ENCODE measurements at regions not wholly inside any gene's neighbourhood (a gene's known extent, or its start where the extent isn't known, plus 50 kb on each side); places are given as distances from the start of the nearest gene placed in this dataset.

GRCh38 chr11:29305456-29306232, 711.2 kb downstream of the KCNA4 start:
- no peak for DNase-seq

GRCh38 chr11:29300420-29300819, 716.4 kb downstream of the KCNA4 start:
- no peak for DNase-seq

GRCh38 chr11:29296680-29297079, 720.1 kb downstream of the KCNA4 start:
- DNase-seq, result no peak

- no peak for DNase-seq
Observed at GRCh38 chr11:29293825-29294224, 723.0 kb downstream of the KCNA4 start.

GRCh38 chr11:29282088-29282487, 734.7 kb downstream of the KCNA4 start:
- no peak for DNase-seq

- no peak for DNase-seq
Observed at GRCh38 chr11:29281271-29281777, 735.5 kb downstream of the KCNA4 start.

DNA sequence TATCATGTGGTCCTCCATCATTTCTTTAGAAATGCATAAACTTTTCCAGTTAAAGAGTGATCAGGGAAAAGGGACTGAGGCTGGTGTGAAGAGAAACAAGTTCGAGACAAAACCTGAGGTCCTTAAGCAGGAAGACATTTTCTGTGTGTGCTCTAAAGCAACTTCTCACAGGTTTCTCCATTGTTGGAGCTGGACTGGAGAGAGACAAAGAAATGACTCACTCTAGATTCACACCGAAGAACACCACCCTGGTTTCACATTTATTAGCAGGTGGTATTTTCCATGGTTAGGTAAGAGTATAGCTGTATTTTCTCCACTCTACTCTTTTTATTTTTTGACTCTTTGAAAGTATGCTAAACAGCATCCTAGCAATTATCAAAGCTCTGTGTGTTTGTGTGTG, 736.4 kb downstream of the KCNA4 start:
- no peak for DNase-seq

DNA sequence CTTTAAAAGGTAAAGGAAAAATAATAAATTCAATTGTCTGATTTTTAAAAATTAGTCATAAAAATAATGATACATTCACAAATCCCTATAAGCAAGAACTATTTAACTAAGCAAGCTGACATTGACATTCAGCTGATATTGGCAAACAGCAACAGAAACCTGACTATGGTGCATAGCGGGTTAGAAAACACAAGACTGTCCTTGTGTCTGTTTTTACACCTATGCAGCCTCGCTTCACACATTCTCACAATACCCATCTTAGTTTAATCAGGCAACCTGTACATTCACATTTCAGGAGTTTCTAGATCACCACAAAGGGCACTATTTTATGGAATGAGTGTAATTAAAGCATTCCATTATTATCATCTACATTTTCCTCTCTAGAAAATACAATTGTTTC, 737.1 kb downstream of the KCNA4 start:
- DNase-seq, result no peak

DNA sequence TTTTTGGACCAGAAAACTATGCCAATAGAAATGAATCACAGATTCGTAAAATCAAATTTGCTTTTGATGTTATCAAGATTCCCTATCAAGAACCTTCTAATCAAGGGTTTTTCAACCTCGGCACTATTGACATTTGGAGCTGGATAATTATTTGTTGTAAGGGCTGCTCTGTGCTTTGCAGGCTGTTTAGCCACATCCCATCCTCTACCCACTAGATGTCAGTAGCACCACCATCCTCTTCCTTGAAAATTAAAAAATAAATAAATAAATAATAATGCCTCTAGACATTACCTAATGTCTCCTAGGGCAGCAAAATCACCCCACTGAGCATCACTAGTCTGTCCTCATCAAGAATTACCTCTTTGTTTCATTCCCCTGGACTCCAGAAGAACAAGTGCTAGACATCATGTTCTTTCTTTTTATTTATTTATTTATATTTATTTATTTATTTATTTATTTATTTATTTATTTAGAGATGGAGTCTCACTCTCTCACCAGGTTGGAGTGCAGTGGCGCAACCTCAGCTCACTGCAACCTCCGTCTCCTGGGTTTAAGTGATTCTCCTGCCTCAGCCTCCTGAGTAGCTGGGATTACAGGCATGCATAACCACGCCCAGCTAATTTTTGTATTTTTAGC, 744.7 kb downstream of the KCNA4 start:
- no peak for DNase-seq

DNA sequence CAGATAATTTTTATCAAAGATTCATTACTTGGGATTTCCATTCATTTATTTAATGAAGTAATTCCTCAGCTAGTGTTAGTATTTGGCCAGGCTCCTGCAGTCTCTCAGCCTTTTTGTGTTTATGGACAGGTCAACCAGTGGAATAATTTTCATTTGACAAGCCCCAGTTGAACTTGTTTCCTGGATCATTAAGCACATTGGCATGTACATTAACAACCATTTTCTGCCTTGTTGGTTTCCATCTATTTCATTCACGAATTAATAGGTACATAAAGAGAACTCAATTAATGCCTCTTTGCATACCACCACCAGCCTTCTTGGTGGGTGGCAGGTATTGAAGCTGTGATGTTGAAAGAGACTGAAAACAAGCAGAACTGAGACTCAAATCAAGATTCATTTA, 745.2 kb downstream of the KCNA4 start:
- no peak for DNase-seq

DNA sequence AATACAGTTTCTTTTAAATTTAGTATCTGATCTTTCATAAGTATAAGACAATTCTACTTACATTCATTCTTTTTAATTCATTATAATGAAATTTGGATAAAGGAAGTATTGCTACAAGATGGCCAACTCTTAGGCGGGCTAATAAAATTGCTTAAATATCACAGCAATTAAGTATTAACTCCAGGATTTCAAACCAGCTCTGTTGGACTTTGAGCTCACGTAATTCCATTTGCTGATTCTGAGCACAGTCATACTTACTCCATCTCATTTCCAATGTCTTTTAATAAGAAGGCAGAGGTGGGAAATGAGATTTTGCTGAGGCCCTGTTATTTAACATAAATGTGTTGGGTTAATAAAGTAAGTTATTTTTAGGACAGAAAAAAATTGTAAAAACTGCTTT, 748.1 kb downstream of the KCNA4 start:
- DNase-seq, result no peak

- DNase-seq, result no peak
Observed at GRCh38 chr11:29265792-29266191, 751.0 kb downstream of the KCNA4 start.

GRCh38 chr11:29265381-29265780, 751.4 kb downstream of the KCNA4 start:
- no peak for DNase-seq

DNA sequence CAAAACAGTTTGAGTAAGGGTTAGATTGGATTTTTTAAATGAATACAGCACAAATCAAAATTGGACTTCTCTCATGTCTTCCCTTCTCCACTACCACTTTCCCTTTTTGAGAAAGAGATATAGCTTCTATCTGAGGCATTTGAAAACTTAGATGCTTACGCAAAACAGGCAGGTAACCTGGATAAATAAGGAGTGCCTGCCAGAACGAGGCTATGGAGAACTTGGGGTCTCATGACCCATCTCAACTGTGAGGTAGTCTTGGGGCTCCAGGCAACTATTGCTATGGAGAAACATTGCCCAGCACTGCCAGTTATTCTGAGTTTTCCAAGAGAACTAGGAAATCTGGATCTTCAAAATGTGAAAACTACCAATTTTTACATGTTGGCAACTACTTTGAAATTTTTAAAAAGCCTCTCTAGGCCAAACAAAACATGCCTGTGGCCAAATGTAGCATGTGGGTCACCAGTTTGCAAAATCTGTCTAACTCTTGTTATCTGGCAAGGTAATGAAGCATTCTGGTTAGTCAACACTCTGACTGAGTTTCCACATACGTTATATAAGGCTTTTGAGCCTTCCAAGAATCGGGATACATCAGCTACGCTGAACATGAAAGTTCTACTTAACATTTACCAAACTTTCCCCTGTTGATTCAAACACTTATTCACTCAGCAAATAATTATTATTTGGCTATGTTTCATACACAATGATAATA, 752.7 kb downstream of the KCNA4 start:
- DNase-seq, result no peak

DNA sequence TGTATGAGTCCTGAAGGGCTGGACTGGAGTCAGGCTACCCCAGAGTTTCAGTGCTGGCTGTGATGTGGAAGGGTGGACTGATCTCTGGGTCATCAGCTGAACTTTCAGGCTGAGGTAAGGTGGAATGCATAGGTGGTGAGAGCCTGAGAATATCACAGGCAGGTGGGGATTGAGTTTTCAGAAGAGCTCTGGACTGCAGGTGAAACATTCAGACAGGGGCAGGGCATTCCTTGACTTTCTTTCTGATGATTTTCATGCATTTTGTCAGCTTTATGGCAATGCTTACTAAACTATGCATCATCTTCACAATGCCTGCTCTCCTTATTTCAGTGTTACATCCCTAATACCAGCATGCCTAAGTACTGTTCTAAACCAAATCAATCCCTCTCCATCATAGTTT, 755.0 kb downstream of the KCNA4 start:
- no peak for DNase-seq

GRCh38 chr11:29260939-29261705, 755.7 kb downstream of the KCNA4 start:
- no peak for DNase-seq

DNA sequence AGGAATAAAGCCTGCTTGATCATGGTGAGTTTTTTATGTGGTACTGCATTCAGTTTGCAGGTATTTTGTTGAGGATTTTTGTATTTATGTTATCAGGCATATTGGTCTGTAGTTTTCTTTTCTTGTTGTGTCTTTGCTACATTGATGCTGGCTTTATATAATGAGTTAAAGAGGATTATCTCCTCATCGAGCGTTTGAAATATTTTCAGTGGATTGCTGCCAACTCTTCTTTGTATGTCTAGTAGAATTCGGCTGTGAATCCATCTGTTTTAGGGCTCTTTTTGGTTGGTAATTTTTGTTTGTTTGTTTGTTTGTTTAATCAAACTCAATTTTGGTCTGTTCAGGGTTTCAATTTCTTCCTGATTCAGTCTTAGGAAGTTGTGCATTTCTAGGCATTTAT, 758.4 kb downstream of the KCNA4 start:
- DNase-seq, result no peak

GRCh38 chr11:29256580-29256979, 760.2 kb downstream of the KCNA4 start:
- DNase-seq, result peak; percentile 21

GRCh38 chr11:29255401-29255800, 761.4 kb downstream of the KCNA4 start:
- no peak for DNase-seq

DNA sequence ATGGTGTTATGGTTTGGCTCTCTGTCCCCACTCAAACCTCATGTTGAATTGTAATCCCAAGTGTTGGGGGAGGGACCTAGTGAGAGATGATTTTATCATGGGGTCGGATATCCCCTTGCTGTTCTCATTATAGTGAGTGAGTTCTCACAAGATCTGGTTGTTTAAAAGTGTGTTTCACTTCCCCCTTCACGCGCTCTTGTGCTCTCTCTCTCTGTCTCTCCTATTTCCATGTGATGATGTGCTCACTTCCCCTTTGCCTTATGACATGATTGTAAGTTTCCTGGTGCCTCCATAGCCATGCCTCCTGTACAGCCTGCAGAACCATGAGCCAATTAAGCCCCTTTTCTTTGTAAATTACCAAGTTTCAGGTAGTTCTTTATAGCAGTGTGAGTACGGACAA, 765.1 kb downstream of the KCNA4 start:
- DNase-seq, result no peak

DNA sequence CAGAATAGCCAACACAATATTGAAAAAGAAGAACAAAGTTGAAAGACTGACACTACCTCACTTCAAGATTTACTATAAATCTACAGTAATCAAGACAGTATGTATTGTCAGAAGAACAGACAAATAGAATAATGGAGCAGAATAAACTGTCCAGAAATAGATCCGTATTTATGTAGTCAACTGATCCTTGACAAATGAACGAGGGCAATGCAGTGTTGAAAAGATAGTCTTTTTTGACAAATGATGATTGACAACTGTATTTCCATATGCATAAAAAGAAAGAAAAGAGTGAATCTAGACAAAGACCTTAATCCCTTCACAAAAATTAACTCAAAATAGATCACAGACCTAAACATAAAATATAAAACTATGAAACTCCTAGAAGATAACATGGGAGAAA, 767.1 kb downstream of the KCNA4 start:
- no peak for DNase-seq

- DNase-seq, result no peak
Observed at GRCh38 chr11:29244355-29244754, 772.5 kb downstream of the KCNA4 start.

DNA sequence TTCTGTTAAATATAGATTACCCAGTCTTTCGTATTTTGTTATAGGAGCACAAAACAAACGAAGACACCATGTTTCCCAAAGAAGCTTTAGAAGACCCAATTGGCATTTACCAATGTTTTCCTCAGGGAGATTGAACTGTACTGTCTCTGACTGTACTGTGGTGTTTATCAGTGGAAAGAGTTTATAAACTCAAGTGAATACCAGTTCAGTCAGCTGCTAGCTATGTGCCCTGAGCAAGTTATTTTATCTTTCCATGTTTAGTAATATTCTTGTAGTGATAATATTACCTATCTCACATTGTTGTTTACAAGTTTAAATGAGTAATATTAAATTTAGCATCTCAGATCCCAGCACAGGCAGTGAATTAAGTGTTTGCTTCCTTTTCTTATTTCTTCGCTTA, 773.2 kb downstream of the KCNA4 start:
- DNase-seq, result no peak

Data from DMS 273 treated with DMSO at 0.1 percent for 48 hours (cell line).